Mesothelial cell of epicardium (in vitro differentiated cells): ENCODE measurements at regions not wholly inside any gene's neighbourhood (a gene's known extent, or its start where the extent isn't known, plus 50 kb on each side); places are given as distances from the start of the nearest gene placed in this dataset.

Experiments used
- DNase-seq, 2 experiments: peaks; one replicate each; pipeline ENCODE4 v3.0.0; 2021; ENCODE audit warnings: low spot score in 2 of 2; ENCODE audit not compliant: unreplicated experiment in 2 of 2
- H3K27ac Mint-ChIP-seq: 2 replicates; pipeline ENCODE4 v1.8.0; 2021; ENCODE audit warnings: mixed read lengths
- H3K27me3 Mint-ChIP-seq: 2 replicates; pipeline ENCODE4 v1.8.0; 2021; ENCODE audit warnings: low read depth, mixed read lengths
- H3K36me3 Mint-ChIP-seq: 2 replicates; pipeline ENCODE4 v1.8.0; 2021; ENCODE audit warnings: mixed read lengths
- H3K4me1 Mint-ChIP-seq: 2 replicates; pipeline ENCODE4 v1.8.0; 2021; ENCODE audit warnings: mixed read lengths
- H3K4me3 Mint-ChIP-seq: 2 replicates; pipeline ENCODE4 v1.8.0; 2021; ENCODE audit warnings: mild to moderate bottlenecking, moderate library complexity, mixed read lengths
- H3K9me3 Mint-ChIP-seq: 2 replicates; pipeline ENCODE4 v1.8.0; 2021; ENCODE audit warnings: mixed read lengths
- TF ChIP-seq, protein P1 (sequence below): fragments of 200-600 bp; sonication (generic); IDR thresholded peaks from one replicate; pipeline ENCODE4 v1.5.0; 2021; ENCODE audit warnings: antibody characterized with exemption; ENCODE audit not compliant: unreplicated experiment

DNA sequence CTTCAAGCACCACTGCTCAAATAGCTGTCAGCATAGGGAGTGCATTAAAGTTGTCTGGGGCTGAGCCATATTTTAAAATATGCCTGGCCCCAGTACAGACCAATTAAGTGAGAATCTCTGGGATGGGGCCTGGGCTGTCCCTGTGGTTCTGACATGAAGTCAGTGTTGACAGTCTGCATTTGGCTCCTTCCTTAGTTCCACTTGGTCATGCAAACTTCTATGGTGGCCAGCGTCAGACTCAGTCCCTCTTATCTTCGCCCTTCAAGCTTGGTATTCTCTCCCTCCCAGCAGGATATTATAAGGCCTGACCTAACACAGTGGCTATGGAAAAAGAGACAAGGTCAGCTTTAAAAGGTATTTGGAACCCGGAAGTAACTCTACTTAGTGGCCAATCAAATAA is 177.2 kb downstream of the PMP22 start:
- TF ChIP-seq, protein P1, sequence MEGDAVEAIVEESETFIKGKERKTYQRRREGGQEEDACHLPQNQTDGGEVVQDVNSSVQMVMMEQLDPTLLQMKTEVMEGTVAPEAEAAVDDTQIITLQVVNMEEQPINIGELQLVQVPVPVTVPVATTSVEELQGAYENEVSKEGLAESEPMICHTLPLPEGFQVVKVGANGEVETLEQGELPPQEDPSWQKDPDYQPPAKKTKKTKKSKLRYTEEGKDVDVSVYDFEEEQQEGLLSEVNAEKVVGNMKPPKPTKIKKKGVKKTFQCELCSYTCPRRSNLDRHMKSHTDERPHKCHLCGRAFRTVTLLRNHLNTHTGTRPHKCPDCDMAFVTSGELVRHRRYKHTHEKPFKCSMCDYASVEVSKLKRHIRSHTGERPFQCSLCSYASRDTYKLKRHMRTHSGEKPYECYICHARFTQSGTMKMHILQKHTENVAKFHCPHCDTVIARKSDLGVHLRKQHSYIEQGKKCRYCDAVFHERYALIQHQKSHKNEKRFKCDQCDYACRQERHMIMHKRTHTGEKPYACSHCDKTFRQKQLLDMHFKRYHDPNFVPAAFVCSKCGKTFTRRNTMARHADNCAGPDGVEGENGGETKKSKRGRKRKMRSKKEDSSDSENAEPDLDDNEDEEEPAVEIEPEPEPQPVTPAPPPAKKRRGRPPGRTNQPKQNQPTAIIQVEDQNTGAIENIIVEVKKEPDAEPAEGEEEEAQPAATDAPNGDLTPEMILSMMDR, result no peak
- no peaks in the 10 kb centered on the region for H3K4me1 Mint-ChIP-seq
- no peaks in the 10 kb centered on the region for H3K36me3 Mint-ChIP-seq
- no peak overlapping the region for H3K4me3 Mint-ChIP-seq
- no peaks in the 10 kb centered on the region for H3K9me3 Mint-ChIP-seq
- no peak overlapping the region for H3K27ac Mint-ChIP-seq
- H3K27me3 Mint-ChIP-seq, result peaks cover 44% of the 10 kb centered on the region
- DNase-seq, result no peak

DNA sequence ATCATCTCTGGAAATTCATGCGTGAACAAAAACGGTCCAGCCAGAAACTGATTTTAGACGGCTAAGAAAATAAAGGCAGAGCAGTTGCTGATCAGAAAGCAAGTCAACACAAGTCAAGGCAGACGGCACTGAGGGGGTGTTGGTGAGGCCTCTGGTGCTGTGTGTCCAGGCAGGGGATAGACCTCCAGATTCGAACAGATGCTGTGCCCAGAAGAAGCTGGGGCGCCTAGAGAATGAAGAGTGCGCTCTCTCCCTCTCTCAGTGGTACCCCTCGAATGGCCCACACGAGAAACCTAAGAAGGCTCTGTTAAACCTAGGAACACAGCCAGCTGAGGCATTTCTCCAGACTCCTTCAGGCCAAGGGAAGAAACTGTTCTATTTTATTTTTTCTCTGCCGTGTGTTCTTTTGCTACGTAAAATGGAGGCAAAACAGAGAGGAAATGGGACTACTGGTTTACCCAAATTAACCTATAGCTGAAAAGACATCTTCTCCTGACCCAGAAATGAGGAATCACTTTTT is 178.3 kb downstream of the PMP22 start:
- H3K9me3 Mint-ChIP-seq, result no peaks in the 10 kb centered on the region
- H3K27ac Mint-ChIP-seq, result no peak overlapping the region
- no peak overlapping the region for H3K4me3 Mint-ChIP-seq
- DNase-seq, result no peak
- peaks cover 47% of the 10 kb centered on the region for H3K27me3 Mint-ChIP-seq
- H3K4me1 Mint-ChIP-seq, result no peaks in the 10 kb centered on the region
- TF ChIP-seq, protein P1, result no peak
- no peaks in the 10 kb centered on the region for H3K36me3 Mint-ChIP-seq

DNA sequence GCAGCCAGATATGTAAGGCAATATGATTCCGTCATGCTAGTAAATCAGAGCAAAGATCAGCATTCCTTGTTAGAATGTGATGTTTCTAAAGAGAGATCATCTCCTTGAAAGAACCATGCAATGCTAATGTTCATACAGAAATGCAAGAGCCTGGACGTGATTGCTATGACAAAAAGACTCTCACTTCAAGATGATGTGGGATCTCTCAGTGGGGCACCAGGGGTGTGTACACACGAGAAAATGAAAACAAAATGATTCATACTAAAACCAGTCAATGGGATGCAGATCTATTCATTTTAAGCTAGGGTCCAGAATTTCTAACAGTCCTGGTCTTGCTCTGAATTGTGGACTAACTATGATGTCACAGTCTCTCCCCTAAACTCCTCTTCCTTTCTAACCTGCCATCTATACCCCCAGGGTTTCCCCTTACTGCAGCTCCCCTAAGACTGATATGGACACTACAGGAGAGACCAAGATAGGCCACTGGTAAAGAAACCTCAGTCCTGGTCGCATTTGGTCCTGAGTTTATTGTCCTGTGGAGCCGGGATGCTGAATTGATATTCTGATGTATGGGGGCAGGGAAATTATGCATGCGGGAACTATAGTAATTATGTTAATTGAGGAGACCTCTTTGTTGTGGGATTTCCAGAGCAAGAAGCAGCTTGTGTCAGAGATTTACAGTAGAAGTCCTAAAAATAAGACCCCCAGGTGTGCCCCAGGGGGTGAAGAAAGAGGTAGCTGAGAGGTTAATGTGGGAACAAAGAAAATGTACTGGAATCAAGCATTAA is 179.0 kb downstream of the PMP22 start:
- TF ChIP-seq, protein P1, result no peak
- H3K4me1 Mint-ChIP-seq, result no peaks in the 10 kb centered on the region
- no peak overlapping the region for H3K27ac Mint-ChIP-seq
- H3K36me3 Mint-ChIP-seq, result no peaks in the 10 kb centered on the region
- H3K27me3 Mint-ChIP-seq, result peaks cover 46% of the 10 kb centered on the region
- no peak for DNase-seq
- no peak overlapping the region for H3K4me3 Mint-ChIP-seq
- no peaks in the 10 kb centered on the region for H3K9me3 Mint-ChIP-seq

DNA sequence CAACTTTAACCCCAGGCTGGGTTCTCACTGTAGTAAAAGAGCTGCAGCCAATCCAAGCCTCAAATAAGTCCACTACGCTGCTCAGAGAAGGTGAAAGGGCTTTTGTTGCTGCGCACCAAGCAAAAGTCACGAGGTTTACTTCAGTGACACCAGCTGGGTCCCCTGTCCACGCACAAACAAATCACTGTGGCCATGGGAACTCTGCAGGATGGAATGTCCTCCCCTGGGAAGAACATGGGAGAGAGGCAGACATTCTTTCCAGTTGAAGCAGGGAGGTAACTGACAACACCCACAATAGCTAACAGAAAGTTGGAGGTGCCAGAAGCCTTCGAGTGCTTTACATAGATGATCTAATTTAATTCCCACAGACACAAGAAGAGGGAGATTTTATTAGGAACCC is 181.9 kb downstream of the PMP22 start:
- TF ChIP-seq, protein P1, result no peak
- no peak overlapping the region for H3K4me3 Mint-ChIP-seq
- H3K36me3 Mint-ChIP-seq, result no peaks in the 10 kb centered on the region
- H3K4me1 Mint-ChIP-seq, result no peaks in the 10 kb centered on the region
- no peak for DNase-seq
- H3K9me3 Mint-ChIP-seq, result no peaks in the 10 kb centered on the region
- H3K27ac Mint-ChIP-seq, result no peak overlapping the region
- peaks cover 48% of the 10 kb centered on the region for H3K27me3 Mint-ChIP-seq

DNA sequence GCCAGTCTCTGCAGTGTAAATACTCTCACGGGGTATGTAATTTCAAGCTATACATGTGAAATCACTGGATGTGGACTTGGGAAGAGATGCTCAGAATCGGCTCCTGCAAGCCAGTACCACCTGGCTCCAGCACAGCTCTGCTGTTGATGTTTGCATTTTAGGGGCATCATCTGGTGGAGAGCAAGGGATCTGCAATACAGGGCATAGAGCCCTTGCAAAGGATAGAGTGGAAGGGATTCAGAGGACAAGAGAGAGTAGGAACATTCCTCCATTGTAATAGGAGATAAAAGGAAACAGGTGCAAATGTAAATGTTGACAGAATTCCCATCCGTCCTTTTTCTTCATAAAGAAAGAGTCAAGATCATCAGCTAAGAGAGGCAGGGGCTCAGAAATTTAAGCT is 184.1 kb downstream of the PMP22 start:
- Mint-ChIP-seq H3K4me3 (no peak overlapping the region), H3K27ac (no peak overlapping the region), H3K9me3 (no peaks in the 10 kb centered on the region), H3K36me3 (no peaks in the 10 kb centered on the region), H3K4me1 (no peaks in the 10 kb centered on the region), H3K27me3 (peaks cover 38% of the 10 kb centered on the region)
- DNase-seq, result no peak
- TF ChIP-seq, protein P1, result no peak
